HG03060 (cell line): ENCODE measurements at regions not wholly inside any gene's neighbourhood (a gene's known extent, or its start where the extent isn't known, plus 50 kb on each side); places are given as distances from the start of the nearest gene placed in this dataset.
"Not testable (repeated sequence)": the region's sequence is repeated elsewhere in the genome, so short reads cannot be mapped to it uniquely, and the experiment has no call there.

Experiments used
- ATAC-seq: cut with Tn5 transposase; IDR thresholded peaks from one replicate; pipeline ENCODE4 v1.9.1; 2021; ENCODE audit warnings: low read depth, moderate number of reproducible peaks; ENCODE audit not compliant: unreplicated experiment

- not testable (repeated sequence) for ATAC-seq
Observed at GRCh38 chr5:63732880-63733279, 229.4 kb downstream of the HTR1A start.

DNA sequence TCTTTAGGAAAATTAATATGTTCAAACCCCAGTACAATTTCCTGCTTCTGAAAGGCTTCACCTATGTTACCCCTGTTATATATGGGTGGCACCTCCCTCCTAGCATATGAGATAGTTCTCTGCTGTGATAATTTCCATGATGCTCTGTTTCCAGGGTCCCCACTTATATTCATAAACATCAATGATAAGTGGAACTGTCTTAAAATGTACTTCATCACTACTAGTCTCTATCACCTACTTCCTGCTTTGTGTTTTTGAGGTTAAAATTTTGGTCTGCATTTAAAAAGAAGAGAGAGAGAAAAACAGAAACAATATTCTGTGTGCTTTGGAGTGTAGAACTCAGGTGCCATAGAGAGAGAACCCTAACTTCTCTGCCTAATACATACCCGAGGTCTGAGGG is 234.7 kb downstream of the HTR1A start:
- no peak for ATAC-seq

- ATAC-seq: peak; percentile 52
Observed at GRCh38 chr5:63726496-63726895, 235.7 kb downstream of the HTR1A start.

GRCh38 chr5:63719147-63719546 is 243.1 kb downstream of the HTR1A start:
- ATAC-seq: no peak

DNA sequence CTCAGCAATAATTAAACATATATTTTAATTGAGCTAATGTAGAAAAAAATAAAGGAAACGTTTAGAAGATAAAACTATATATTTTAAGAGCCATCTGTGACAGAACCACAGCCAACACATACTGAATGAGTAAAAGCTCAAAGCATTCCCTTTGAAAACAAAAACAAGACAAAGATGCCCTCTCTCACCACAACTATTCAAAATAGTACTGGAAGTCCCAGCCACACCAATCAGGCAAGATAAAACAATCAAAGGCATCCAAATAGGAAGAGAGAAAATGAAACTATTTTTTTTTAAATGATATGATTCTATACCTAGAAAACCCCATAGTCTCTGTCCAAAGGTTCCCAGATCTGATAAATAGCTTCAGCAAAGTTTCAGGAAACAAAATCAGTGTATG is 262.0 kb downstream of the HTR1A start:
- no peak for ATAC-seq

GRCh38 chr5:63697811-63698210 is 264.4 kb downstream of the HTR1A start:
- no peak for ATAC-seq

- no peak for ATAC-seq
Observed at GRCh38 chr5:63690546-63690945, 271.7 kb downstream of the HTR1A start.

- ATAC-seq: no peak
Observed at GRCh38 chr5:63687854-63688516, 274.3 kb downstream of the HTR1A start.

GRCh38 chr5:63686938-63687337 is 275.3 kb downstream of the HTR1A start:
- no peak for ATAC-seq

DNA sequence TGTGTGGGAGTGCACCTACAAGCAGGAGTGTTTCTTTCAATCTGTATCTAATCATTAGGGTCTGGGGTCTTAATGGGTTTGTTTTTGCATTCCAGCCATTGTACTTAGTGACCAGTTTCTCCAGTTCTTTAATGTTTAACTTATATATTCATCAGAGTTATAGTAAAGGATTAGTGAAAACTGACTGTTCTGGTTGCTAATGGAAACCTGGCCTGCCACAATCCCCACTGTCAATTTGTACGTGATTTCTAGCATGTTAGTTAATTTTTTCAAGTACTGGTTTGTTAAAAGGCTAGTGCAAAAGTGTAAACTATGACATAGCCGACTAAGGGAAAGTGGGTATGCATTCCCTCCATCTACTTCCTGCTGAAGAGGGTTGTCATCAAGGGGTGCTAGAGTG is 276.1 kb downstream of the HTR1A start:
- ATAC-seq: no peak

DNA sequence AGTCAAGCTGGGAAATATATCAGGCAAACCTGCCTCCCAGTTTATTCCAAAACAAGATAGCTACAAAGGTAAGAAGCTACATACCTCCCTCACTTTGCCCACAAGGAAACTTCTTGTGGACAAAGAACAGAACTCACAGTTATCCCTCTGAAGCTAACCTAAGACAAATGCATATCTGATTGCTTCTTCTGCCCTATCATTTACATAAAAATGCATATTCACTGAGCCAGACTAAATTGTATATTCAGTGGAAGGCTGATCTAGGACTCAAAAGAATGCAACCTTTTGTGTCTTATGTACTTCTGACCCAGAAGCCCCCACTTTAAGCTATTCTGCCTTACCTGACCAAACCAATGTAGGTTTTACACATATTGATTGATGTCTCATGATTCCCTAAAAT is 276.8 kb downstream of the HTR1A start:
- ATAC-seq: no peak

- no peak for ATAC-seq
Observed at GRCh38 chr5:63674881-63675280, 287.4 kb downstream of the HTR1A start.

DNA sequence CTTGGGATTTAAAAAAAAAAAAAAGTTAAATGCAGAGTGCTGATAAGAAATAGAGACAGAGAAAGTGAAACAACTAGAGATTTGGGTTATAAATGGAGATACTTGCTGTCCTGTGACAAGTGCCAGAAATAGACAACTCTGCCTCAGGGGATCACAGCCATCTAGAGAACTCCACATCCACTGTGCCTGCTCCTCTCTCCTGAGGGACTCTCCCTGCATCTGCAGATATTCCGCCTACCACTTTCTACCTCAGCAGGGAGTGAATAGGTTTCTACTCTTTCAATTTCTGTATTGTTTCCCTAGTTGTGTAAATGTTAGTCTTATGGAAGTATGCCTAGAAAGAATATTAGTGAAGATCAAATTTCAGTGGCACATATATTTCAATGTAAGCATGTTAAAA is 307.2 kb downstream of the HTR1A start:
- ATAC-seq: no peak

GRCh38 chr5:63650581-63650980 is 311.7 kb downstream of the HTR1A start:
- no peak for ATAC-seq

GRCh38 chr5:63648376-63648775 is 313.9 kb downstream of the HTR1A start:
- no peak for ATAC-seq

DNA sequence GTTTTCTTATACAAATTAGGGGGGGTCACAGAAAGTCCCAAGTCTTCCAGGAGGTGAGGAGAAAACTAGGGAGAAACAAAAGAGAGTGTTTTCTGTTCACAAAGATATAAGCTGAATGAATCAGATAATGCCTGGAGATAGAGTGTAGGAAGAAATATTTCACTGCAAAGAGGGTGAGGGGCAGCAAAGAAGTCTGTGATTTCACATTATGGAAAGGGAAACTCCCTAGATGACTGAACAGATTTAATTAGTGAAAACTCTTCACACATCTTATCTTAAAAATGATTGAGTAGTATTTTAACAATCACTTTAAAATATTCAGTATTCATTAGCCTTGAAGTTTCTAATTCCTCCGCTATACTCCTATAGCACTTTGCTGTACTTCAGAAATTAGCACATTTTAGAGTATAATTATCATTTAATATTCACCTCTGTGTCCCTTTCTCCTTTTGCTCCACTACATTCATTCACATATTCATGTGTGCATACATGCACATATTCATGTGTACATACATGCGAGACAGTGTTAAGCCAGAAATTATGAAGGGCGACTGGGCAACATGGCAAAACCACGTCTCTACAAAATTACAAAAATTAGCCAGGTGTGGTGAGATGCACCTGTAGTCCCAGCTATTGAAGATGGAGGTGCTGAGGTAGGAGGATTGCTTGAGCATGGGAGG is 332.2 kb downstream of the HTR1A start:
- ATAC-seq: no peak

DNA sequence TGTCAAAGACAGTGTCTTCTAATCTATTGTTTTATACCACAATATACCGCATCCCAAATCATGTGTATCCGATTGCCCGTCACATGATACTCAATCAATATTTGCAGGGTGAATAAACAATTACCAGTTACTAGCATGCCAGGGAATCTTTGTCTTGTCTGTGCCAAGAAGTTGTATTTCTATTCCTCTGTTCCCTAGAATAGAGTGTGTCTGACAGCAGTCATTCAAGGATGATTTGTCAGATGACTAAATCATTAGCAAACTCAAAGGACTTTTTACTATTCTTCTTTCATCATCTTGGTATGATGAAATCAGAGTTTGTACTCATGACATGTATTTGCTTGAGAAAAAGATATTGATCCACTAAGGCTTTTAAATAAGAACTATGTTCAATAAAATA is 348.8 kb downstream of the HTR1A start:
- no peak for ATAC-seq

- no peak for ATAC-seq
Observed at GRCh38 chr5:63603996-63604395, 358.2 kb downstream of the HTR1A start.

GRCh38 chr5:63602971-63603370 is 359.3 kb downstream of the HTR1A start:
- no peak for ATAC-seq

DNA sequence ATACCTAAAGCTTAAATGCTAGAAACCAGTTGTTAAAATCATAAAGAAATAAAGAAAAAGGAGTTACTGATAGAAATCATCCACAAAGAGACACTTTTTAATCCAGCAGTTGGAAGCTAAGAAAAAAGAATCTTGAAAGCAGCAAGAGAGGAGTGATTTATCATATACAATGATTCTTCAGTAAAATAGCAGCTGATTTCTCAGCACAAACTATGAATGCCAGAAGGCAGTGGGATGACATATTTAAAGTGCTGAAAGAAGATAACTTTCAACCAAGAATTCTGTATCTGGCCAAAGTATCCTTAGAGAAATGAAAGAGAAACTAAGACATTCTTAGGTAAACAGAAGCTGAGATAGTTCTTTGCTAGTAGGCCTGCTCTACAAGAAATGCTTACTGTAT is 366.0 kb downstream of the HTR1A start:
- ATAC-seq: no peak

DNA sequence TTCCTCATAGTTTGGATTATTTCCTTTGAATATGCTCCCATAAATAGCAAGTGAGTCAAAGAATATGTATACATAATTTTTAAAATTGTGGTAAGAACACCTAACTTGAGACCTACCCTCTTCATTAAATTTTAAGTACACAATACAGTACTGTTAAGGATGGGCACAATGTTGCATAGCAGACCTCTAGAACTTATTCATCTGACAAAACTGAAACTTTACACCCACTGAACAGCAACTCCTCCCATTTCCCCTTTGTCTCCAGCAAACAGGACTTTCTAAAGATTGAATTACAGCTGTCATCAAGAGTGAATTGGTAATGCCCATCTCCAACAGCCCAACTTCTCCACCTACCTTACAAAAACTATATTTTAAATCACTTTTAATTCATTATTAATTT is 388.9 kb downstream of the HTR1A start:
- peak; percentile 65 for ATAC-seq

GRCh38 chr5:63572740-63573139 is 389.5 kb downstream of the HTR1A start:
- ATAC-seq: no peak
